IPS DF 6.9 (cell line): ENCODE measurements at regions not wholly inside any gene's neighbourhood (a gene's known extent, or its start where the extent isn't known, plus 50 kb on each side); places are given as distances from the start of the nearest gene placed in this dataset.

ENCODE experiments used
- DNase-seq: peaks from one replicate; pipeline ENCODE4 v3.0.0-alpha.2; 2013; ENCODE audit warnings: low read depth, low spot score
- H3K27ac ChIP-seq: one replicate; pipeline ENCODE4 v1.5.1; 2013; ENCODE audit warnings: low read length, control low read depth
- H3K27me3 ChIP-seq: 2 replicates; pipeline ENCODE4 v1.6.1; 2013; ENCODE audit warnings: mild to moderate bottlenecking, low read length; ENCODE audit not compliant: control insufficient read depth, insufficient read depth
- H3K36me3 ChIP-seq: 2 replicates; pipeline ENCODE4 v1.6.1; 2013; ENCODE audit warnings: low read length; ENCODE audit not compliant: control insufficient read depth, insufficient read depth
- H3K4me1 ChIP-seq: 2 replicates; pipeline ENCODE4 v1.6.1; 2013; ENCODE audit warnings: low read length; ENCODE audit not compliant: control insufficient read depth, insufficient read depth
- H3K4me3 ChIP-seq: 2 replicates; pipeline ENCODE4 v1.5.1; 2013; ENCODE audit warnings: mild to moderate bottlenecking, low read length
- H3K9me3 ChIP-seq: 2 replicates; pipeline ENCODE4 v1.6.1; 2013; ENCODE audit warnings: low read length, inconsistent platforms; ENCODE audit not compliant: control insufficient read depth, insufficient read depth
- WGBS: extraction: QIAGEN DNeasy Blood & Tissue Kit; methylation state at CpG from one replicate; pipeline ENCODE4 v1.1.7; 2013; ENCODE audit warnings: mixed read lengths, missing lambda C conversion rate; ENCODE audit not compliant: insufficient read length, insufficient coverage; 5-methylcytosine and 5-hydroxymethylcytosine counted together

DNA sequence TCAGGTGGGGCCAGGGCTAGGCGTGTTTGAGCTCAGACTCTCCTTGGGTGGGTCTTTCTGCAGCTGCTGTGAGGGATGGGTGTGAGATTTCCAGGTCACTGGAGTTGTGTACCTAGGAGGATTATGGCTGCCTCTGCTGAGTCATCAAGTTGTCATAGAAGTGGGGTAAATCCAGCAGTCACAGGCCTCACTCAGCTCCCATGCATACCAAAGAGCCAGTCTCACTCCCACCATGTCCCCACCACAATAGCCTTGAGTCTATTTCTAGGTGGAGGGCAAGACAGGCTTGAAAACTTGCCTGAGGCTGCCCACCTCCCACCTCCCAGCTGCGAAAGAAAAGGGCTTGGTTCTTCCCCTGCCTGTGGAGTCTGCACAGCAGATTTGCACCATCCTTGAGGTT, 194.0 kb upstream of the PCDH17 start:
- Histone ChIP-seq H3K4me1 (no peaks in the 10 kb centered on the region), H3K4me3 (no peak overlapping the region), H3K9me3 (no peaks in the 10 kb centered on the region), H3K36me3 (no peaks in the 10 kb centered on the region), H3K27ac (no peak overlapping the region), H3K27me3 (no peaks in the 10 kb centered on the region)
- WGBS = no CpG with 5 or more reads among the region's 2 CpGs
- DNase-seq = no peak

DNA sequence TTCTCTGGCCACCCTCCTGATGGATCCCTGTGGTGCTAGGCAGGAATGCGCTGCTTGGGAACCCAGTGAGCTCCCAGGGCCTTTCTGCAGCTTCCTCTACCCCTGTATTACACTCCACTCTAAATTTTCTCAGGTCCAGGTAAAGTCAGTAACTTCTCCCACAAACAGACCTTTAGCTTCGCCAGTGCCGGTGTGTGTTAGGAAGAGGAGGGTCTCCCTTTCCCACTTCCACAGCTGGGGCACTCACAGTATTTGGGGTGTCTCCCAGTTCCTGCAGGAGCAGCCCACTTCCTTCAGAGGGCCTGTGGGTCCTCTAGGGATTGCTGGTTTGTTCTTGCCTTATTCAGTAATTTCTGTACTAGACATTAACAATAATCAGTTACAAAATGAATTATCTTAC, 193.5 kb upstream of the PCDH17 start:
- Histone ChIP-seq H3K4me3 (no peak overlapping the region), H3K4me1 (no peaks in the 10 kb centered on the region), H3K36me3 (no peaks in the 10 kb centered on the region), H3K27me3 (no peaks in the 10 kb centered on the region), H3K27ac (no peak overlapping the region), H3K9me3 (no peaks in the 10 kb centered on the region)
- no CpG with 5 or more reads among the region's 3 CpGs for WGBS
- no peak for DNase-seq

- Histone ChIP-seq H3K9me3 (no peaks in the 10 kb centered on the region), H3K36me3 (no peaks in the 10 kb centered on the region), H3K4me1 (no peaks in the 10 kb centered on the region), H3K27me3 (no peaks in the 10 kb centered on the region), H3K4me3 (no peak overlapping the region), H3K27ac (no peak overlapping the region)
- DNase-seq = no peak
- WGBS = no CpG with 5 or more reads among the region's 2 CpGs
Observed at GRCh38 chr13:57443494-57443893, 188.1 kb upstream of the PCDH17 start.

- Histone ChIP-seq H3K9me3 (no peaks in the 10 kb centered on the region), H3K27me3 (no peaks in the 10 kb centered on the region), H3K27ac (no peak overlapping the region), H3K36me3 (no peaks in the 10 kb centered on the region), H3K4me1 (no peaks in the 10 kb centered on the region), H3K4me3 (no peak overlapping the region)
- no peak for DNase-seq
- no CpG with 5 or more reads among the region's 2 CpGs for WGBS
Observed at GRCh38 chr13:57450356-57450755, 181.2 kb upstream of the PCDH17 start.

GRCh38 chr13:57452228-57452627, 179.3 kb upstream of the PCDH17 start:
- Histone ChIP-seq H3K9me3 (no peaks in the 10 kb centered on the region), H3K27ac (no peak overlapping the region), H3K36me3 (no peaks in the 10 kb centered on the region), H3K27me3 (no peaks in the 10 kb centered on the region), H3K4me3 (no peak overlapping the region), H3K4me1 (no peaks in the 10 kb centered on the region)
- WGBS = no CpG with 5 or more reads among the region's 2 CpGs
- DNase-seq = no peak

DNA sequence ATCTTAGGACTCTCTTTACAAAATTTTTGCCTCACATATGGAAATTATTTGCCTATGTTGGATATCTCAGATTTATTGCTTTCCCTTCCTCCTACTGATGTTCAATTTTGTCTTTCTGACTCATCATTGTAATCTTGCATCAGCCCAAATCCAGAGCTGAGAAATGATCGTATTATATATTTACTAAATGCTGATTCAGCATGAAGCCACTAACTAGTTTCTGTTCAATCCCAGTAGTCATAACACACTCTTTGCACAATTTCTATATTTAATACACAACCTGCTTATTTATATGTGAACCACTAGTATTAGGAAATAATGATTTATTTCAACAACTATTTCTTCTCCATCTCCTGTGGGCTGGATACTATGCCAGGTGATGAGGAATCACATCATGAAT, 161.1 kb upstream of the PCDH17 start:
- Histone ChIP-seq H3K36me3 (no peaks in the 10 kb centered on the region), H3K9me3 (no peaks in the 10 kb centered on the region), H3K27ac (no peak overlapping the region), H3K4me3 (no peak overlapping the region), H3K4me1 (no peaks in the 10 kb centered on the region), H3K27me3 (no peaks in the 10 kb centered on the region)
- no peak for DNase-seq
- no CpG with 5 or more reads among the region's 1 CpG for WGBS

DNA sequence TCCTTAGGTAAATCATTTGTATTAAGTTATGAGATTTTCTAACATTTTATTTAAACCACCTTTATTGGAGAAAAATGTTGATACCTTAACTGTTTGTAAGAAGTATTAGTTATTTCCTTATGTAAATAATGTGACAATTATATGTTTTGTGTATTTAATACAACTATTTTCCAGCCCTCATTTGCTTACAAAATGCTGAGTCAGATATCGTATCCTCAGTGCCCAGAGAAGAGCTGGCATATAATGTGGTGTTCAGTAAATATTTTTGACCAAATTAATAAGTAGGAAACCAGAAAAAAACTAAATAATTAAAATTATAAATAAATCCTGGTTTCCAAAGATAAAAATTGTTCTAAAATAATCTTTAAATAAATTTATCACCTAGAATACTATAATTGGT, 140.2 kb upstream of the PCDH17 start:
- Histone ChIP-seq H3K27me3 (no peaks in the 10 kb centered on the region), H3K36me3 (no peaks in the 10 kb centered on the region), H3K27ac (no peak overlapping the region), H3K4me1 (no peaks in the 10 kb centered on the region), H3K4me3 (no peak overlapping the region), H3K9me3 (no peaks in the 10 kb centered on the region)
- WGBS = no CpG with 5 or more reads among the region's 1 CpG
- DNase-seq = no peak

- Histone ChIP-seq H3K27ac (no peak overlapping the region), H3K36me3 (no peaks in the 10 kb centered on the region), H3K9me3 (no peaks in the 10 kb centered on the region), H3K27me3 (no peaks in the 10 kb centered on the region), H3K4me3 (no peak overlapping the region), H3K4me1 (no peaks in the 10 kb centered on the region)
- DNase-seq = no peak
- WGBS = no CpG with 5 or more reads among the region's 3 CpGs
Observed at GRCh38 chr13:57507752-57508463, 123.6 kb upstream of the PCDH17 start.

- H3K27ac ChIP-seq = no peak overlapping the region
- H3K27me3 ChIP-seq = no peaks in the 10 kb centered on the region
- H3K9me3 ChIP-seq = no peaks in the 10 kb centered on the region
Observed at GRCh38 chr13:57511603-57512002, 119.9 kb upstream of the PCDH17 start.

DNA sequence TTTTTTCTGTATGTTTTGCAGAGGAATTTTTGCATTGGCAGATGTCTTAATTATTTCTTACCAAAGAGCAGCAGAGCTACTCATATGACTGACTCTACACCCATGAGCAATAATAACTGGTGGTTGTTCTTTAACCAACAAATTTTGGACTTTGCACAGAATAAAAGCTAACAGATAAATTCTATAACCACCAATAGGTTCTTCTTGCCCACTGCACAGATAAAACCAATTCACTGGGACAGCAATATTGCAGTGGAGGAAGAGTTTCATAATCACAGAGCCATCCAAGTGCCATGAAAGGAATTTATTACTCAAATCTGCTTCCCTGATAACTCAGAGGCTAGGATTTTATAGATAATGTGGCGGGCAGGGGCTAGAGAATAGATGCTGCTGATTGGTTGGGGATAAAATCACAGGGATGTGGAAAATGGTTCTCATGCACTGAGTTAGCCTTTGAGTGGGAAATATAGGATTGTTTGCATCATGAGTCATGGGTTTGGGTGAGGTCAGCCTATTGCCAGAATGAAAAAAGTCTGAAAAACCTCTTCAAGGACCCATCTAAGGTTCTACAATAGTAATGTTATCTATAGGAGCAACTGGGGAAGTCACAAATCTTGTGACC, 104.3 kb upstream of the PCDH17 start:
- no peaks in the 10 kb centered on the region for H3K9me3 ChIP-seq
- H3K4me1 ChIP-seq = no peaks in the 10 kb centered on the region
- DNase-seq = no peak
- H3K4me3 ChIP-seq = no peak overlapping the region
- H3K27ac ChIP-seq = no peak overlapping the region
- H3K36me3 ChIP-seq = no peaks in the 10 kb centered on the region
- no peaks in the 10 kb centered on the region for H3K27me3 ChIP-seq
- WGBS = no CpG with 5 or more reads among the region's 1 CpG

More at GRCh38 chr13:57511603-57512002, 119.9 kb upstream of the PCDH17 start:
- Histone ChIP-seq H3K36me3 (no peaks in the 10 kb centered on the region), H3K4me3 (no peak overlapping the region), H3K4me1 (no peaks in the 10 kb centered on the region)
- no peak for DNase-seq

GRCh38 chr13:57531256-57531655, 100.3 kb upstream of the PCDH17 start:
- DNase-seq = no peak
- no peaks in the 10 kb centered on the region for H3K9me3 ChIP-seq
- no peaks in the 10 kb centered on the region for H3K27me3 ChIP-seq
- no peaks in the 10 kb centered on the region for H3K36me3 ChIP-seq
- no peak overlapping the region for H3K4me3 ChIP-seq
- H3K4me1 ChIP-seq = no peaks in the 10 kb centered on the region
- H3K27ac ChIP-seq = no peak overlapping the region
